Dermis blood vessel endothelial cell (primary cell): ENCODE measurements at regions not wholly inside any gene's neighbourhood (a gene's known extent, or its start where the extent isn't known, plus 50 kb on each side); places are given as distances from the start of the nearest gene placed in this dataset.

Experiments used
- DNase-seq: peaks from one replicate; pipeline ENCODE4 v3.0.0; 2010

GRCh38 chr7:123060446-123060845 is 64.9 kb upstream of the TAS2R16 start:
- no peak for DNase-seq

- DNase-seq, result no peak
These were observed 62.4 kb upstream of the TAS2R16 start for GRCh38 chr7:123057911-123058310.

GRCh38 chr7:123054357-123055133 is 59.0 kb upstream of the TAS2R16 start:
- peak; percentile 64 for DNase-seq

GRCh38 chr7:123051916-123052315 is 56.4 kb upstream of the TAS2R16 start:
- DNase-seq, result no peak

GRCh38 chr7:123047955-123048354 is 52.5 kb upstream of the TAS2R16 start:
- DNase-seq, result no peak
